ENCODE measurements at regions not wholly inside any gene's neighbourhood (a gene's known extent, or its start where the extent isn't known, plus 50 kb on each side); places are given as distances from the start of the nearest gene placed in this dataset.

- no peak for DNase-seq
Observed at GRCh38 chr15:46676233-46677206, 1040.8 kb upstream of the SEMA6D start.

- DNase-seq = no peak
Observed at GRCh38 chr15:46677491-46677890, 1039.8 kb upstream of the SEMA6D start.

- DNase-seq = no peak
Observed at GRCh38 chr15:46681901-46682300, 1035.4 kb upstream of the SEMA6D start.

GRCh38 chr15:46682969-46683791 lies 1034.1 kb upstream of the SEMA6D start:
- DNase-seq = no peak

- DNase-seq = no peak
Observed at GRCh38 chr15:46685096-46685495, 1032.2 kb upstream of the SEMA6D start.

- no peak for DNase-seq
Observed at GRCh38 chr15:46685681-46686080, 1031.6 kb upstream of the SEMA6D start.

- DNase-seq = no peak
Observed at GRCh38 chr15:46696281-46696680, 1021.0 kb upstream of the SEMA6D start.

- DNase-seq = no peak
Observed at GRCh38 chr15:46701346-46701745, 1016.0 kb upstream of the SEMA6D start.

GRCh38 chr15:46701896-46702295 lies 1015.4 kb upstream of the SEMA6D start:
- no peak for DNase-seq

GRCh38 chr15:46703020-46703861 lies 1014.1 kb upstream of the SEMA6D start:
- no peak for DNase-seq

- no peak for DNase-seq
Observed at GRCh38 chr15:46703871-46704637, 1013.3 kb upstream of the SEMA6D start.

GRCh38 chr15:46707452-46707851 lies 1009.9 kb upstream of the SEMA6D start:
- DNase-seq = no peak

GRCh38 chr15:46708226-46708625 lies 1009.1 kb upstream of the SEMA6D start:
- DNase-seq = no peak

GRCh38 chr15:46709460-46710083 lies 1007.7 kb upstream of the SEMA6D start:
- DNase-seq = no peak

GRCh38 chr15:46710401-46710960 lies 1006.8 kb upstream of the SEMA6D start:
- no peak for DNase-seq

GRCh38 chr15:46713045-46713444 lies 1004.3 kb upstream of the SEMA6D start:
- DNase-seq = no peak

- no peak for DNase-seq
Observed at GRCh38 chr15:46714950-46715349, 1002.4 kb upstream of the SEMA6D start.

- DNase-seq = no peak
Observed at GRCh38 chr15:46723308-46723707, 994.0 kb upstream of the SEMA6D start.

GRCh38 chr15:46732060-46732459 lies 985.2 kb upstream of the SEMA6D start:
- no peak for DNase-seq

GRCh38 chr15:46735115-46735514 lies 982.2 kb upstream of the SEMA6D start:
- DNase-seq = no peak

- DNase-seq = no peak
Observed at GRCh38 chr15:46751303-46751702, 966.0 kb upstream of the SEMA6D start.

Data from NCI-H226 (cell line).